HFFc6 (cell line): ENCODE measurements at regions not wholly inside any gene's neighbourhood (a gene's known extent, or its start where the extent isn't known, plus 50 kb on each side); places are given as distances from the start of the nearest gene placed in this dataset.

Source experiments
- DNase-seq: peaks from one replicate; pipeline ENCODE4 v3.0.0-alpha.2; 2018
- H3K27ac Mint-ChIP-seq: 2 replicates; pipeline ENCODE4 v1.8.0; 2020; ENCODE audit warnings: mild to moderate bottlenecking, mixed read lengths
- H3K27me3 Mint-ChIP-seq: 2 replicates; pipeline ENCODE4 v1.8.0; 2021; ENCODE audit warnings: mild to moderate bottlenecking, moderate library complexity, mixed read lengths; ENCODE audit not compliant: insufficient read depth
- H3K36me3 Mint-ChIP-seq: 2 replicates; pipeline ENCODE4 v1.8.0; 2021; ENCODE audit warnings: low read depth, mixed read lengths
- H3K4me1 Mint-ChIP-seq: 2 replicates; pipeline ENCODE4 v1.8.0; 2020; ENCODE audit warnings: low read depth, mixed read lengths
- H3K4me3 Mint-ChIP-seq: 2 replicates; pipeline ENCODE4 v1.8.0; 2020; ENCODE audit warnings: mild to moderate bottlenecking, moderate library complexity, mixed read lengths
- H3K9me3 Mint-ChIP-seq: 2 replicates; pipeline ENCODE4 v1.8.0; 2020; ENCODE audit warnings: mild to moderate bottlenecking, mixed read lengths
- CTCF ChIP-seq: fragments of 200-600 bp; sonication (generic); IDR thresholded peaks from 2 replicates; pipeline ENCODE4 v1.5.0; 2021; ENCODE audit warnings: antibody characterized with exemption, mild to moderate bottlenecking

GRCh38 chr12:107986183-107986582, 142.9 kb upstream of the WSCD2 start:
- Mint-ChIP-seq H3K4me1 (no peaks in the 10 kb centered on the region), H3K36me3 (peaks cover 4% of the 10 kb centered on the region; the same call in 1 of the 2 replicates), H3K4me3 (no peak overlapping the region), H3K27ac (no peak overlapping the region), H3K27me3 (no peaks in the 10 kb centered on the region), H3K9me3 (peaks cover 39% of the 10 kb centered on the region)
- no peak for DNase-seq
- no peak for TF ChIP-seq CTCF

- no peak overlapping the region for H3K27ac Mint-ChIP-seq
- no peak; the same call in 1 of the 2 replicates for TF ChIP-seq CTCF
- H3K36me3 Mint-ChIP-seq: peaks cover 4% of the 10 kb centered on the region; the same call in 1 of the 2 replicates
- H3K4me1 Mint-ChIP-seq: no peaks in the 10 kb centered on the region
- no peaks in the 10 kb centered on the region for H3K27me3 Mint-ChIP-seq
- peaks cover 24% of the 10 kb centered on the region for H3K9me3 Mint-ChIP-seq
- no peak overlapping the region for H3K4me3 Mint-ChIP-seq
- no peak for DNase-seq
Measured at GRCh38 chr12:107990325-107990724, 138.8 kb upstream of the WSCD2 start.

GRCh38 chr12:107992029-107992428, 137.1 kb upstream of the WSCD2 start:
- no peak for TF ChIP-seq CTCF
- Mint-ChIP-seq H3K4me3 (no peak overlapping the region), H3K9me3 (peaks cover 30% of the 10 kb centered on the region), H3K27me3 (no peaks in the 10 kb centered on the region), H3K4me1 (no peaks in the 10 kb centered on the region), H3K36me3 (peaks cover 4% of the 10 kb centered on the region; the same call in 1 of the 2 replicates), H3K27ac (no peak overlapping the region)
- no peak for DNase-seq

- Mint-ChIP-seq H3K9me3 (peaks cover 37% of the 10 kb centered on the region), H3K36me3 (peaks cover 4% of the 10 kb centered on the region; the same call in 1 of the 2 replicates), H3K27me3 (no peaks in the 10 kb centered on the region), H3K27ac (no peak overlapping the region), H3K4me1 (no peaks in the 10 kb centered on the region), H3K4me3 (no peak overlapping the region)
- 0 out of 2 replicates have a peak, but pooled peaks have one; percentile 10 for TF ChIP-seq CTCF
- DNase-seq: no peak
Measured at GRCh38 chr12:107992870-107993451, 136.1 kb upstream of the WSCD2 start.

- no peak for DNase-seq
- peaks cover 4% of the 10 kb centered on the region for H3K27me3 Mint-ChIP-seq
- H3K4me3 Mint-ChIP-seq: no peak overlapping the region
- H3K4me1 Mint-ChIP-seq: no peaks in the 10 kb centered on the region
- peaks cover 54% of the 10 kb centered on the region for H3K9me3 Mint-ChIP-seq
- no peaks in the 10 kb centered on the region; the same call in 1 of the 2 replicates for H3K36me3 Mint-ChIP-seq
- TF ChIP-seq CTCF: no peak
- no peak overlapping the region for H3K27ac Mint-ChIP-seq
Measured at GRCh38 chr12:107998863-107999262, 130.2 kb upstream of the WSCD2 start.
